OCI-LY7 (cell line): ENCODE measurements at regions not wholly inside any gene's neighbourhood (a gene's known extent, or its start where the extent isn't known, plus 50 kb on each side); places are given as distances from the start of the nearest gene placed in this dataset.
"Not testable (repeated sequence)": the region's sequence is repeated elsewhere in the genome, so short reads cannot be mapped to it uniquely, and the experiment has no call there.

Source experiments
- BruUV-seq: library from RNA; stranded (reverse); fragments of 400-500 nt; replicated peaks from 2 replicates; lab custom pipeline; 2021; lab: Mats Ljungman, UMichigan
- CTCF ChIA-PET: fragments of 300-600 bp; sonication (Branson Sonifier 250); formaldehyde crosslinking; loops from one replicate; lab custom pipeline; 2022; ENCODE audit warnings: antibody characterized with exemption; ENCODE audit not compliant: unreplicated experiment; lab: Charles Lee
- POLR2A ChIA-PET: fragments of 300-600 bp; sonication (Branson Sonifier 250); formaldehyde crosslinking; loops from one replicate; lab custom pipeline; 2022; ENCODE audit warnings: antibody characterized with exemption; lab: Charles Lee
- DNase-seq: peaks from one replicate; pipeline ENCODE4 v3.0.0-alpha.2; 2015; ENCODE audit warnings: low spot score
- H2AFZ ChIP-seq: fragments of 200-600 bp; sonication (generic), shearing (Covaris generic); 2 replicates; pipeline ENCODE4 v1.6.1; 2014; ENCODE audit warnings: mild to moderate bottlenecking, antibody characterized with exemption, low read length, moderate library complexity
- H3K27ac ChIP-seq: fragments of 200-600 bp; sonication (generic); 2 replicates; pipeline ENCODE4 v1.5.1; 2014; ENCODE audit warnings: mixed run types, low read depth, mild to moderate bottlenecking, moderate library complexity, low read length, inconsistent platforms; ENCODE audit not compliant: poor library complexity, severe bottlenecking
- H3K36me3 ChIP-seq: fragments of 200-600 bp; sonication (generic); 2 replicates; pipeline ENCODE4 v1.6.1; 2014; ENCODE audit warnings: mild to moderate bottlenecking, antibody characterized with exemption, low read length, moderate library complexity, mixed read lengths; ENCODE audit not compliant: insufficient read depth
- H3K4me1 ChIP-seq: fragments of 200-600 bp; sonication (generic); 2 replicates; pipeline ENCODE4 v1.5.1; 2014; ENCODE audit warnings: mild to moderate bottlenecking, low read length; ENCODE audit not compliant: insufficient read depth, poor library complexity, severe bottlenecking
- H3K4me2 ChIP-seq: fragments of 200-600 bp; sonication (generic); 2 replicates; pipeline ENCODE4 v1.6.1; 2014; ENCODE audit warnings: mild to moderate bottlenecking, low read length
- H3K4me3 ChIP-seq: fragments of 200-600 bp; sonication (generic); 2 replicates; pipeline ENCODE4 v1.5.1; 2014; ENCODE audit warnings: mild to moderate bottlenecking, low read depth, low read length; ENCODE audit not compliant: poor library complexity, severe bottlenecking
- H3K79me2 ChIP-seq: fragments of 200-600 bp; sonication (generic); 2 replicates; pipeline ENCODE4 v1.6.1; 2016; ENCODE audit warnings: low read depth, mild to moderate bottlenecking, low read length, moderate library complexity, mixed read lengths; ENCODE audit not compliant: insufficient read depth
- H3K9me2 ChIP-seq: fragments of 200-600 bp; sonication (generic); 2 replicates; pipeline ENCODE4 v1.6.1; 2016; ENCODE audit warnings: mild to moderate bottlenecking, low read length, mixed read lengths; ENCODE audit not compliant: insufficient read depth
- H3K9me3 ChIP-seq: fragments of 200-600 bp; sonication (generic); 2 replicates; pipeline ENCODE4 v1.6.1; 2014; ENCODE audit warnings: mild to moderate bottlenecking, mixed run types, low read length, mixed read lengths
- H4K20me1 ChIP-seq: fragments of 200-600 bp; sonication (generic); 2 replicates; pipeline ENCODE4 v1.6.1; 2014; ENCODE audit warnings: mild to moderate bottlenecking, antibody characterized with exemption, low read length, moderate library complexity, mixed read lengths; ENCODE audit not compliant: insufficient read depth
- CTCF ChIP-seq: fragments of 200-600 bp; sonication (generic); conservative IDR thresholded peaks from 2 replicates; pipeline ENCODE4 v1.5.1; 2014; ENCODE audit warnings: mild to moderate bottlenecking, antibody characterized with exemption, low read length, moderate library complexity, mixed read lengths
- EZH2phosphoT487 ChIP-seq: fragments of 200-600 bp; sonication (generic); IDR thresholded peaks from 2 replicates; pipeline ENCODE4 v1.6.1; 2018; ENCODE audit warnings: low read depth, borderline replicate concordance, mild to moderate bottlenecking, mixed run types, antibody characterized with exemption, low read length, moderate library complexity, mixed read lengths
- intact Hi-C: fragments of 100-400 bp; cut with micrococcal nuclease; formaldehyde crosslinking; loops from one replicate; pipeline ENCODE4 v1.10.0; 2022; ENCODE audit not compliant: unreplicated experiment

- H3K4me1 ChIP-seq, result no peaks in the 10 kb centered on the region
- H3K27ac ChIP-seq, result no peak overlapping the region
- H3K9me3 ChIP-seq, result no peaks in the 10 kb centered on the region
- no peaks in the 10 kb centered on the region for H4K20me1 ChIP-seq
- H3K4me3 ChIP-seq, result no peak overlapping the region
- H3K9me2 ChIP-seq, result no peaks in the 10 kb centered on the region
- H3K36me3 ChIP-seq, result no peaks in the 10 kb centered on the region
- H3K4me2 ChIP-seq, result no peak overlapping the region
- no TSS peak for BruUV-seq
- intact Hi-C loops, result no loop called here
- ChIA-PET CTCF (no interaction called here), POLR2A (interaction anchor here (0.6 to 1.0 kb wide), 3 partner anchors 25 to 38 kb away, joined by 3 read pairs; no protein-coding TSS in a partner anchor)
- no peak for DNase-seq
- H2AFZ ChIP-seq, result no peak overlapping the region
- H3K79me2 ChIP-seq, result no peaks in the 10 kb centered on the region
- no peak for TF ChIP-seq CTCF
- TF ChIP-seq EZH2phosphoT487, result no peak
These were observed 281.8 kb upstream of the TGFBR2 start for GRCh38 chr3:30324587-30324986.

- H3K36me3 ChIP-seq, H3K27ac ChIP-seq, H3K79me2 ChIP-seq, intact Hi-C loops, H3K4me3 ChIP-seq, H3K4me2 ChIP-seq, BruUV-seq, H3K9me3 ChIP-seq, H2AFZ ChIP-seq, H3K9me2 ChIP-seq, CTCF ChIA-PET, H4K20me1 ChIP-seq, DNase-seq, H3K4me1 ChIP-seq: not testable (repeated sequence)
- POLR2A ChIA-PET, result interaction anchor here (0.6 to 0.7 kb wide), 3 partner anchors 17 to 378 kb away, joined by 3 to 4 read pairs (median 4); no protein-coding TSS in a partner anchor
These were observed 278.4 kb upstream of the TGFBR2 start for GRCh38 chr3:30327976-30328375.

GRCh38 chr3:30328935-30329334, 277.5 kb upstream of the TGFBR2 start:
- not testable (repeated sequence) for H4K20me1 ChIP-seq

GRCh38 chr3:30331519-30331918, 274.9 kb upstream of the TGFBR2 start:
- POLR2A ChIA-PET, result interaction anchor here (0.6 kb wide), 1 partner anchor 1947 kb away, joined by 3 read pairs; no protein-coding TSS in a partner anchor
- BruUV-seq, result no TSS peak
- Histone ChIP-seq H3K4me3 (no peak overlapping the region), H3K9me3 (no peaks in the 10 kb centered on the region), H4K20me1 (no peaks in the 10 kb centered on the region), H3K27ac (no peak overlapping the region), H2AFZ (no peak overlapping the region), H3K36me3 (no peaks in the 10 kb centered on the region), H3K9me2 (no peaks in the 10 kb centered on the region), H3K4me2 (no peak overlapping the region), H3K79me2 (no peaks in the 10 kb centered on the region), H3K4me1 (no peaks in the 10 kb centered on the region)
- no peak for DNase-seq
- TF ChIP-seq EZH2phosphoT487 (no peak), CTCF (no peak)
- intact Hi-C loops, result no loop called here
- CTCF ChIA-PET, result no interaction called here

More at GRCh38 chr3:30328935-30329334, 277.5 kb upstream of the TGFBR2 start:
- H3K4me1 ChIP-seq, H3K9me2 ChIP-seq, H3K36me3 ChIP-seq, intact Hi-C loops, H3K27ac ChIP-seq, H2AFZ ChIP-seq, H3K4me3 ChIP-seq, H3K79me2 ChIP-seq, H3K9me3 ChIP-seq, DNase-seq, CTCF ChIA-PET, H3K4me2 ChIP-seq, BruUV-seq: not testable (repeated sequence)
- POLR2A ChIA-PET, result interaction anchor here (0.6 kb wide), 1 partner anchor 407 kb away, joined by 4 read pairs; no protein-coding TSS in a partner anchor
